Stimulated activated CD4-positive, alpha-beta T cell treated with anti-CD3 and anti-CD28 coated beads, Interleukin-1b, Interleukin-23, amount 100 ng/mL, for 1 hour (primary cell): ENCODE measurements at regions not wholly inside any gene's neighbourhood (a gene's known extent, or its start where the extent isn't known, plus 50 kb on each side); places are given as distances from the start of the nearest gene placed in this dataset.

Experiments
- DNase-seq, 2 donors: peaks; one replicate each; pipeline ENCODE4 v3.0.0-alpha.2; 2020; ENCODE audit warnings: low read depth in 2 of 2

DNA sequence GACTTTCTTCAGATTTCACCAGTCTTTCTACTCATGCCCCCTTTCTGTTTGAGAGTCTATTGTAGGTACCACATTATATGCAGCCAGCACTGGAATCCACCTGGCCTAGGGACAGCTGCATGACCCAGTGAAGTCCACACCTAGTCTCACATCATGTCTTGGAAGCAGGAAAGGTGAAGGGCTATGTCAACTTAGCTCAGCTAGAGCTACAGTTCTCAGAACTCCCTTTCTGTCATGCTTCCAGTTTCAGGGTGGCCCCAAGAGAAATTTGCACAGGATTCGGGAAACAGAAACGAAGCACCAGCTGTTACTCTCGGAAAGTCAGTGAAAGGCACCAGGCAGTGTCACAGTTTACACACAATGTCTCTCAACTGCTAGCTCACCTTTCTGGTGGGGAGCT, 51.6 kb upstream of the NLRP1 start:
- DNase-seq = no peak

DNA sequence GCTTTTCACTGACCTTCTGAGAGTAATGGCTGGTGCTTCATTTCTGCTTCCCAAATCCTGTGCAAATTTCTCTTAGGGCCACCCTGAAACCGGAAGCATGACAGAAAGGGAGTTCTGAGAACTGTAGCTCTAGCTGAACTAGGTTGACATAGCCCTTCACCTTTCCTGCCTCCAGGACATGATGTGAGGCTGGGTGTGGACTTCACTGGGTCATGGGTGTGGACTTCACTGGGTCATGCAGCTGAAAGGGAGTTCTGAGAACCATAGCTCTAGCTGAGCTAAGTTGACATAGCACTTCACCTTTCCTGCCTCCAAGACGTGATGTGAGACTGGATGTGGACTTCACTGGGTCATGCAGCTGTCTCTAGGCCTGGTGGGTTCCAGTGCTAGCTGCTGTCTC, 54.3 kb upstream of the NLRP1 start:
- no peak for DNase-seq

DNA sequence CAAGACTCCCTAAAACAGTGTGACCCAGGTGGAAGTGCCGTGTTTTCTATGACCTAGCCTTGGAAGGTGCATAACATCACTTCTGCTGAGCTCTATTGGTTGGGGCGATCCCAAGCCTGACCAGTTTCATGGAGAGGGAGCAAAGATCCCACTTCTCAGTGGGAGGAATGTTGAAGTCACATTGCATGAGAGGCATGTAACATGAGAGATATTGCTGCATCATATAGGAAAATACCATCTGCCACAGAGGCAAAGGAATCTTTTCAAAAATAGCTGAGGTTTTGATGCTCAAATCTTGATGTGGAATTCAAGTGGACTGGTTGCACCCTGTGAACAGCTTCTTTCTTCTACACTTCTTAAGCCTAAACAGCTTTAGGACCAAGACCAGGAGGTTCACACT, 56.4 kb upstream of the NLRP1 start:
- DNase-seq = no peak

DNA sequence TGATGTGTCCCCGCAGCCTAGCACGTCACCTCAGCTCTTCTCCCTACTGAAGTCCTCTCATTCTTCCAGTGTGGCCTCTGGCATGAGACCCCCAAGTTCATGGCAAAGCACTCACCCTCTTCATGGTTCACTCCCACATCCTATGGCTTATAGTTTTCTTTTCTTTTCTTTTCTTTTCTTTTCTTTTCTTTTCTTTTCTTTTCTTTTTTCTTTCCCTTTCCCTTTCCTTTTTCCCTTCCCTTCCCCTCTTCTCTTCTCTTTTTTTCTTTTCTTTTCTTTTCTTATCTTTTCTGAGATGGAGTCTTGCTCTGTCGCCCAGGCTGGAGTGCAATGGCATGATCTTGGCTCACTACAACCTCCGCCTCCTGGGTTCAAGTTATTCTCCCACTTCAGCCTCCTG, 58.4 kb upstream of the NLRP1 start:
- DNase-seq = no peak

DNA sequence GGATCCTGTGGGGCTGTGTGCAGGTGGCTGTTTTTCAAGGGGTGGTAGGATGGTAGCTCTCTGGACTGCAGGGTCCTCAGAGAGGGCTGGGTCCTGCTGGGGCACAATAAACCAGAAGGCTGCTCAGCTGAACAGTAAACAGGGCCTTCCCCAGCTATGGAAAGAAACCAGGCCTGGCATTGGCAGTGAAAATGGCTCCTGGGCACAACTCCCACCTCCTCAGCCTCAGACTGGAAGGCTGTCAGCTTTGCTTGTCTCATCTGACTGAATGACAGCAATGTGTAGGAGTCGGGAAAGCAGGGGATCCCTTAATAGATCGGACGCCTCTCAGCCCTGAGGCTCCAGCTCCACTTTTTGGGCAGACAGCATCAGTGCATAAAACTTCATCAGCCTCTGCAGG, 59.8 kb upstream of the NLRP1 start:
- DNase-seq = no peak

DNA sequence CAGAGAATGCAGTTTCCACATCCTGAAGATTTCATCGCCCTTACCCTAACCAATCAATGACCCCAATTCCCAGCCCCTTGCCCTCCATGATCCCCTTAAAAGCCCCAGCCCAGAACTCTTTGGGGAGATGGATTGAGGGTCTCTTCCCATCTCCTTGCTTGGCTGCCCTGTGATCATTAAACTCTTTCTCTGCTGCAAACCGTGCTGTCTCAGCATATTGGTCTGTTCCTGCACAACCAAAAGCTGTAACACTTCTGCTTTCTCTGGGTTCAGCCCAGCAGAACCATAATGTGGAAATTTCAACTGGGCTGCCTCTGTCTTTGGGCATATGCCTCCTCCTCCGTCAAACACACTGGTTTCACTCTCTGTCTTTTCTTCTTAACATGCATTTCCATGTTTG, 67.0 kb upstream of the NLRP1 start:
- DNase-seq = no peak

DNA sequence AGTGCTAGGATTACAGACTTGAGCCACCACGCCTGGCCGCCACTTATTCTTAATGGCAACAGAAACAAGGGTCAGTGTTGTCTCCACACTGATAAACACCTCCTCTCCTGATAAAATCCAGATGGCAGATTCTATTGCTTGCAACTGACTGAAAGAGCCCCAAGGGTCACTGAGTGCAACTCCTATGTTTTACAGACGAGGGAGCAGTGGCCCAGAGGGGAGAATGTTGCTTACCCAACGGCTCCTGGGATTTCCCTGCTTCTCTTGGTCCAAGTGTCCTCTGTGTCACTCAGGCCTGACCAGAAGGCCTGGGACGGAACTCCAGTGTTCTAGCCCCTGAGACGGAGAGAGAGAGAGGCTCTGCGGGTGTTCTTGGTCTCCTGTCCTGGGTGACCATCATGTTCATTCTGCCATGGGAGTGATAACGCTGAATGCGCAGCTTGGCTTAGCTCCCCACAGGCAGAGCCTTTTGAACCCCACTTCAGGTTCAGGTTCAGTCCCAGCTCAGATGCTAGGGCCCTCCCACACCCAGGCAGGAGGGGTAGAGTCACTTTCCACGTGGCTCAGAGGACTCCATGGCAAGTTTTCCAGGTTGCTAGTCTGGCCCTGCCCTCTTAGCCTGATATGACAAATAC, 77.3 kb upstream of the NLRP1 start:
- DNase-seq = no peak

DNA sequence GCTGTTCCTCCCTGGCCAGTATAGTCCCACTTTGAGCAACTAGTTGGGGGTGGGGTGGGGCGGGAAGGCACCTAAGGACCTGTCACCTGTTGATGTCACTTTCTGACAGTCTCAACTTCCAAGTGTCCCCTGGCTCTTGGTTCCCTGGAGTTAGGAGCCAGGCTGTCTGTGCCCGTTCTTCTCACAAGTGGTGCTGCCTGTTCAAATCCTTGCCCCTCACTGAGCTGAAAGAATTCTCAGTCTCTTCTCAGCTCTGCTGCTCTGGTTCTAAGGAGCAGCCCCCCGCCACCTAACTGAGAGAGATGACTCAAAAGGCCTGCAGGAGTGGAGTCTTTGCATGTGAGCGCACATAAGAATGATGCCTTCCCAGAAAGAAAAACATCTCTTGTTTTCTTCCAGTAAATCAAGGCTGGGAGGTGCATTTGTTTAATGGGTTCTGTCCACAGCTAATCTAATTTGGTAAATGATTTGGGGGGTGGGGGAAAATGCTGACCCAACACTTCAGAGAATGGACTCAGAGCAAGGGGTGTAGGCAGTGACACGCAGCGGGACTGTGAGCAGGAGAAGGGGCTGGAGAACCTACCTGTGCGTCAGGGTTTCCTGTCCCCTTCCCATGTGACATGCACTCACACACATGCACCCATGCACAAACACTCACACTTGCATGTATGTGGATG, 78.2 kb upstream of the NLRP1 start:
- DNase-seq = no peak

DNA sequence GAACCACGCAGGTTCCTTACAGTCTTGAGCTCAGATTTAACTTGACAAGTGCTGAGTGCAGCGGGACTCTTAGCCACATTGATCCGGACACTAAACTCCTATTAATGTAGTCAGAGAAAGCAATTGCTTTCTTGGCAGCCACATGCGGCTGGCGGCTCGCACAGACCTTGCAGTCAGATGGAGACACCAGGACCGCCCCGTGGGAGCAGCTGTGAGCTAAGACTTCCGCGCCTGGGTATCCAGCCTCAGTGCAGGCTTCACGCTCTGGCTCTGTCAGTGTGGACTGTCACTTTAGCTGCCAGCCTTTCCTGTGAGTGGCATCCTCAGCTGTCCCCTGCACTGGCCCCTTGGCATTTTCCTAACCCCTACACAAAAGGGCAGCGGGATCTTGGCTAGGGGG, 80.9 kb upstream of the NLRP1 start:
- no peak for DNase-seq

DNA sequence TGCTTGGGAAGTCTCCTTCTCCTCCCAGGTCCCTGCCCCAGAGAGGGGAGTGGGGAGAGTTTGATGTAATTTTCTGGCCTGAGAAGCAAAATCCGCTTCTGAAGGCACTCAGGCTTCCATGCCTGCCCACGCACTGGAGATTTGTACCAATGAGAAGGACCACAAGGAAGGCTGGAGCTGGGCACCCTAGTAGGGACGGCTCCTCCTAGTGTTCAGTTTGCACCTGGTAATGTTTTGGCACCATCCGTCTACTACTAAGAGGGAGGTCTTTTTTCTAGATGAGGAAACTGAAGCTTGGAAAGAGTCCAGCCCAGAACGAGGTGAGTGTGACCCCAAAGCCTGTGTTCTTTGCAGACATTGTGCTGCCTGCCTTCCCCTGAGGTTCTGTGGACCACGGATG, 83.6 kb upstream of the NLRP1 start:
- DNase-seq = no peak

DNA sequence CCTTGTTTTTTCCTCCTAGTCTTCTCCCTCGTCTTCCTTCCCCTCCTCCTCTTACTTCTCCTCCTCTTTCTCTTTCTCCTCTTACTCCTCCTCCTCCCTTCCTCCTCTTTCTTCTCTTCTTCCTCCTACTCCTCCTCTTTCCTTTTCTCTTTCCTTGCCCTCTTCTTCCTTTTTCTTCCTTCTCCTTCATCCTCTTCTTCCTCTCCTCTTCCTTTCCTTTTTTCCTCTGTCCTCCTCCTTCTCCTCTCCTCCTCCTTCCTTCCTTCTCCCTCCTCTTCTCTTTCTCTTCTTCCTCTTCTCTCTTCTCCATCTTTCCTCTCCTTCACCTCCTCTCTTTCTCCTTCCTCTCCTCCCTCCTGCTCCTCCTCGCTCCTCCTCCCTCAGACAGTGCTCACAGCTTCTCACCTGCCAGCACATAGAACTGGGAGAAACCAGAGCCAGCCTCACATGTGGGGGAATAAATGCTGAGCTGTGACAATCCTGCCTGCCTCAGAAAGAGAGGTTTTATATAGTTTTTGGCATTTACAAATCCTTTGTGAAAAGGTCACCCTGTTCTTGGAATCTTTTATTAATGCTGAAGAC, 84.3 kb upstream of the NLRP1 start:
- DNase-seq = no peak

DNA sequence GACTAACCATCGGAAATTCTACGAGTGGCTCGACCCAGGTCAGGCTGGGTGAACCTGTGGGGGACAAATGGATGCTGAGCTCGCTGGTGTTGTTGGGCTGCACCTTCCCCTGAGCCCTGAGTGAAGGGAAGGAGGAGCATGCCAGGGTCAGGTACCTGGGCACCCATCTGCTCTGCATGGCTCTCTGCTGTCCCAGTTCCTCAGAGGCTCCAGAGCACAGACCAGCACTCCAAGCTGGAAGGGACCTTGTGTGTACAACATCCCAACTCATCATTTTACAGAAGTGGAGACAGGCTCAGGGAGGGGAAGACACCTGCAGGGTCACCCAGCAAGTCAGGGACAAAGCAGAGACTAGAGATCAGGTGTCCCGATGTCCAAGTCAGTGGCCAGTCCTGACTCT, 84.9 kb upstream of the NLRP1 start:
- no peak for DNase-seq

DNA sequence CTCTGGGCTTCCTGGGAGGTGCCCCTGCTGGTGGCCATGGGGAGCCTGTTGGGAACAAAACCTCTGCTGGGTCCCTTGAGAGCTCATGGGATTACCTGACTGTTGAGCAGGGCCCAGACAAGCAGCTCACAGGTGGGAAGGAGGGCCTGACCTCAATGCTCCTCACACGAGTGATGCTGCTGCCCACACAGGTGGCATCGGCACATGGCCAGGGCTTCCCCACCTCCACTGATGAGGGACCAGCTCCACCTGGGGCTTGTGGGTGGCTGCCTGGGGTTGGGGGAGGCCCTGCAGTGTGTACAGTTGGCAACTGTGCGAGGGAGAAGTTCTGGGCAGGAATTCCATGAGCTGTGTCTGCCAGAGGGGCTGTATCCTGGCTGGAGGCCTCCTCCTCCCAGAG, 87.8 kb upstream of the NLRP1 start:
- DNase-seq = no peak

DNA sequence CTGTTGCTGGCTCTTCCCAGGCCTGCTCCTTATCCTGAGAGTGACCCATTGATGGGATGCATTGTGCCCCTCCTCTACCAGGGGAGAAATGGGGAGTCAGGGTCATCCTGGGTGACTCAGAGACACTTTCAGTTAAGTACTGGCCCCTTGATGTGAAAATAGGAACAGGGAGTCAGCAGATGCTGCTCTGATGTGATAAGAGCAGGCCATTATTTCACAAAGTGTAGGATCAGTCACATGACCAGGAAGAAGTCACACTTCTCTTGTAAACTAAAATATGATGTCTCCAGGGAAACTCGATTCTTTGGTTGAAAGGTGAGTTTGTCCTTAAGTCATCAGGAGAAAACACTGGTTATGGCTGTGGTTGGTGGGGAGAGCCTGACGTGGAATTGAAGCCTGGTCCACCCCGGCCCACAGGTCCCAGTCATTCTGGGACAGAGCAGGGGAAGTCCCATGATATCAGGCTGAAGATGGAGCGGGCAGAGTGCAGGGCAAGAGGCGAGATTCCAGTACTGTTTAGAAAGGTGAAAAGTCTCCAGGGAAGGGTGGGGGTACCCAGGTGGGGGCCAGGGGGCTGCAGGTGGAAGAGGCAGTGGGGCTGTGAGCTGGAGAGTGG, 88.6 kb upstream of the NLRP1 start:
- DNase-seq = no peak

DNA sequence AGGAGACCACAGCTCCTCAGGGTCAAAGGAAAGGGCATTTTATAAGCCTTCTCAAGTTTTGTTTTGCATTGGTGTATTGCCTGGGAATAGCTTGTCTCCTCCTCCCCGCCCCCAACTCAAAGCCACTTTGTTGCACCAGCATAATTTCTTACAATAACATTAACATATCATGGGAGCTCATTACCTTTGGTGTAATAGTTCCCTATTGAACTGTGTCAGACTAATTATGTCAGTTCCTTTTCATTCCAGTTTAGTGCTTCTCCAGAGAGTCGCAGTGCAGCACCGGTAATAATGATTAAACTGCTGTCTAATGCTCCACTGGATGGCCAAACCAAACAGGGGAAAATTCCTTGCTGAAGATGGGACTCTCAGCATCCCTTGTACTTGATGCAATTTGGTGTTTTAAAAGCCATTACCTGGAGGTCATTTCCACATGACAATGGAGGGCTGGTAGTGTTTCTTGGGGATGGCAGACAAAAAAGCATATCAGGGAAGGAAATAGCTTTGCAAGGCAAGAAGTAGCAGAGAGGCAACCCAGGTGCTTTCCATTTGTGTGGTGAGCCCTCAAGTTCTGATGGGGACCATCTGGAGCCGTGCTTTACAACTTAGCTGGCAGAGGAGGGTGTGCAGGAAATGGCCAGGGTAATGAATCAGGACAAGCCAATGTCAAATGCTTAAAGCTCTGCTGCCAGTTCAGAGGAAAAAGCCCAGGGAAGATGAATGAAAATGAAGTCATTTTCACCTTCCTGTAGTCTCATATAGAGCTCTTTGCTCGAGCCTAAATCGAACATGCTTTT, 91.5 kb upstream of the NLRP1 start:
- DNase-seq = no peak

DNA sequence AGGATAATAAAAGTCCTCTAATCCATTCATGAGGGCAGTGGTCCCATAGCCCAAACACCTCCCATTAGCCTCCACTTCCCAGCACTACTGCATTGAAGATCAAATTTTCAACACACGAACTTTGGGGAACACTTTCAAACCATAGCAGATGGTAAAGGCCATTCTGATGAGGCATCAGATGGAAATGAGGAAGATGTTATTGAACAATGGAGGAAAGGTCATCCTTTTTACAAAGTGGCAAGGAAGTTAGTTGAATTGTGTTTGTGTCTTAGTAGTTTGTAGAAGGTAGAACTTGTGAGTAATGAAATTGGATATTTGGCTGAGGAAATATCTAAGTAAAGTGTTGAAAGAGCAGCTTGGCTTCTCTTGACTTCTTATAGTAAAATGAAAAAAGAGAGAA, 93.3 kb upstream of the NLRP1 start:
- DNase-seq = no peak

DNA sequence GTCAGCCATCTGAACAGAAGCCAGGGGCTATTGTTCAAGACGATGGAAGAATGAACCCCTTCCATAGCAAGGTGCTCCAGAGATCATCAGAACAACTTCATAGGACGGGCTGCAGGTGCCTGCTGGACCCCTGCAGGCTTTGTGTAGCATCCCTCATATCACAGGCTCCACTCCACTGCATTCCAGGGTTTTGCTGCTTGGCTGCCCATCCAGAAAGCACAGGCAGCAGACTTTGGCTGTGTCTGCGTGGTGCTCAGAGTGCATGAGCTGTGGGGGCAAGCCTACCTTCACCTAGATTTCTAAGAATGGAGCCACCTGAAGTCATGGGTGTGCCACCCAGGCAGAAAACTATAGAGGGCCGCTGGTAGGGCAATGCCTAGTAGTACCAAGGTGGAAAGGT, 93.9 kb upstream of the NLRP1 start:
- DNase-seq = no peak

DNA sequence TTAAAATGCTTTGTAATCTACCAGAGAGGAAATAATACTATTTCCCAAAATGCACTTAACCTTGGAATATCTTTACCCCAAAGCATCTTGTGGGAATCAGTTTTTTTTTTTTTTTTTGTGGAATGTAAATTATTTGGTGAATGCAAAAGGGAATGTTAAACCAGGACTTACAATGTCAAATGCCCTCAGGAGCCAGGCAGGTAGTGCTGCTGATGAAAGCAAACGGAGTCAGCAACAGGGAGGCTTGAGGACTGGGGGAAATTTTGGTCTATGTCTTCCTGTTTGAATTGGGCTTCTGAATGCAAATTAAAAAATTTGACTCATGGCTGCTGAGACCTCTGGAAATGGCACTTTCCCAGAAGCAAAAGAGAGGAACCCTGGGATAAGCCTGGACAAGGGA, 96.5 kb upstream of the NLRP1 start:
- no peak for DNase-seq

DNA sequence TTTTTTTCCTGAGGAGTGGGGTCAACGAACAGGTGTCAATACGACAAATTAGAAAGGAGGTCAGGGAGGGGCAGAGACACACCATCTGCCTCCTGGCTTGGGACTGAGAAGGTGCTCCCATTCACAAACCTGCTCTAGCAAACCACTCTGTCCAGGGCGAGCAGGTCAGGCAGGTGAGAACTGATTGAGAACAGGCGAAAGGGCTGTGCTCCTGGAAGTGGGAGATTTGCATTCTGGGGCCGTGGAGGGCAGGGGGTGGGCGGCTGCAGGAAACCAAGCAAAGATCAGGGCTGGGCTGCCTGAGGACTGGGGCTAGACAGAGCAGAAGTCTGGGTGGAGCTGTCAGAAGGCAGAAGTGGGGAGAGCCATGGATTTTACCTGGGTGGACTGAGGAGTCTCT, 98.9 kb upstream of the NLRP1 start:
- no peak for DNase-seq

DNA sequence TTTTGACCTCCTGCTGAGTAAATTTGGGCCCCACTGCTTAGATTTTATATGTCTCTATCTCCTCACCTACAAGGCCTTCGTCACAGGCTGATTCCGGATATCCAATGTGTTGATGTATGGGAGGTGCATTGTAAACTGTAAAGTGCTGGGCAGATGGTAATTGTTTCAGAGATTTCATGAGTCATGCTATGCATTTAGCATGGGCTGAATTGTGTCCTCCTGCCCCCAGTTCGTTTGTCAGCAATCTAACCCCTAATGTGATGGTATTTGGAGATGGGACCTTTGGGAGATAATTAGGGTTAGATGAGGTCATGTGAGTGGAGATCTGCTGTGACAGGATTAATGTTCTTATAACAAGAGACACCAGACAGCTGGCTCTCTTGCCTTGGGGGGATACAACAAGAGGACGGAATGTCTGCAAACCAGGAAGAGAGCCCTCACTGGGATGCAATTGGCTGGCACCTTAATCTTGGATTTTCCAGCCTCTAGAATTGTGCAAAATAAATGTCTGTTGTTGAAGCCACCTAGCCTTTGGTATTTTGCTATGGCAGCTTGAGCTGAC, 101.8 kb upstream of the NLRP1 start:
- DNase-seq = no peak

DNA sequence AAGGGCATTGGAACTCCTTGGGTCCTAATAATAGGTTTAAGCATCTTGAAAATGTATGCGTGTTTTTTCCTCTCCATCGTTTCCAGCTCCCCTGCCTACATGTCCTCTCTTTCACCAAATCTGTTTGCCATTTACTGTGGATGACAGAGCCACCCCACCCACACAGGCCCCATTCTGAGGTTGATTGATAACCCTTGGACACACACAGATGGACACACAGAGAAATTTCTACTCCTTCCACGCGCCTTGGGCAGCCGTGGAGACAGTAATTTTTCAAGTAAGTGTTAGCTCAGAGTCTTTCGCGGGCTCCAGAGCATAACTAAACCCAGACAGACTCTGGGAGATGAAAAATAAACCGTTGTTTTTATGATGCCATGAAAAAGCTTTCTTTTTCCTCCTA, 103.3 kb upstream of the NLRP1 start:
- DNase-seq = no peak

DNA sequence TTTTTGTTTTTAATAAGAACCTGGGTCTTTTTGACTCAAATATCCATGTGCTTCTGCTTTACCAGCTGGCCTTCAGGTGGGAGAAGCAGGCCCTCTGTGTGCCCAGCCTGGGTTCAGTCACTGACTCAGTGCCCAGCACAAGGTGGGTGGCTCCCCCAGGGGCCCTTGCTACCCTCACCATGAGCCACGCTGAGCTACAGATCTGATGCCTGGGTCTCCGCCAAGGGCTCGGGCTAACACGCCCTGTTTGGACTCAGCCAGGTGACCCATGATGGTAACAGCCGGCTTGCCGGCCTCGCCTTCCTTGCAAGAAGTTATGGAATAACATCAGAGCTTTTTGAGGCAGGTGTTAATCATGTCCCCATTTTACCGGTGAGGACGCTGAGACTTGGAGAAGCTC, 109.5 kb upstream of the NLRP1 start:
- no peak for DNase-seq
